ENCODE measurements at regions not wholly inside any gene's neighbourhood (a gene's known extent, or its start where the extent isn't known, plus 50 kb on each side); places are given as distances from the start of the nearest gene placed in this dataset.

- TF ChIP-seq CTCF (conservative IDR thresholded peaks at IDR 0.05 in 1 of 2, IDR thresholded peaks at IDR 0.05 in 1 of 2; ENCODE audit: low read depth in 1 of 2, low read length in 2 of 2) (no peak), EZH2 (IDR thresholded peaks at IDR 0.05; ENCODE audit: low read length, missing control alignments) (no peak)
Measured at GRCh38 chr1:56336982-56337381, 242.4 kb downstream of the PLPP3 start.
